HEK293T (cell line): ENCODE measurements at regions not wholly inside any gene's neighbourhood (a gene's known extent, or its start where the extent isn't known, plus 50 kb on each side); places are given as distances from the start of the nearest gene placed in this dataset.

Source experiments
- CTCF ChIA-PET: fragments of 350-600 bp; formaldehyde crosslinking; extraction: SDS; loops from one replicate; lab custom pipeline; 2021; ENCODE audit warnings: antibody characterized with exemption, inconsistent platforms; lab: Yijun Ruan, JAX
- POLR2A ChIA-PET: fragments of 350-600 bp; formaldehyde crosslinking; extraction: SDS; loops from one replicate; lab custom pipeline; 2020; ENCODE audit warnings: antibody characterized with exemption, inconsistent platforms; lab: Yijun Ruan, JAX
- DNase-seq: peaks from one replicate; pipeline ENCODE4 v3.0.0; 2012; ENCODE audit warnings: mixed read lengths; ENCODE audit errors: extremely low spot score
- ARNT ChIP-seq: fragments of 450-650 bp; IDR thresholded peaks from 2 replicates; pipeline ENCODE4 v1.6.1; 2017; ENCODE audit warnings: mild to moderate bottlenecking
- BHLHE40 ChIP-seq: fragments of 450-650 bp; IDR thresholded peaks from 2 replicates; pipeline ENCODE4 v1.6.1; 2016; ENCODE audit warnings: mild to moderate bottlenecking, moderate library complexity, borderline replicate concordance
- CTBP1 ChIP-seq: fragments of 450-650 bp; IDR thresholded peaks from 2 replicates; pipeline ENCODE4 v1.6.1; 2016; ENCODE audit warnings: borderline replicate concordance
- ELF4 ChIP-seq: fragments of 450-650 bp; IDR thresholded peaks from 2 replicates; pipeline ENCODE4 v1.6.1; 2017; ENCODE audit warnings: antibody characterized with exemption
- FOXA1 ChIP-seq: fragments of 450-650 bp; IDR thresholded peaks from 2 replicates; pipeline ENCODE4 v1.6.1; 2016; ENCODE audit warnings: mild to moderate bottlenecking
- FOXK2 ChIP-seq: fragments of 450-650 bp; IDR thresholded peaks from 2 replicates; pipeline ENCODE4 v1.6.1; 2016; ENCODE audit warnings: mild to moderate bottlenecking
- FOXM1 ChIP-seq: fragments of 450-650 bp; IDR thresholded peaks from 2 replicates; pipeline ENCODE4 v1.6.1; 2017; ENCODE audit warnings: mild to moderate bottlenecking, borderline replicate concordance
- HDGF ChIP-seq: fragments of 450-650 bp; IDR thresholded peaks from 2 replicates; pipeline ENCODE4 v1.6.1; 2017; ENCODE audit warnings: antibody characterized with exemption, borderline replicate concordance
- L3MBTL2 ChIP-seq: fragments of 450-650 bp; conservative IDR thresholded peaks from 2 replicates; pipeline ENCODE4 v1.6.1; 2016; ENCODE audit warnings: mild to moderate bottlenecking
- LEF1 ChIP-seq: fragments of 450-650 bp; IDR thresholded peaks from 2 replicates; pipeline ENCODE4 v1.6.1; 2017; ENCODE audit warnings: mild to moderate bottlenecking, borderline replicate concordance
- NFRKB ChIP-seq: fragments of 450-650 bp; IDR thresholded peaks from 2 replicates; pipeline ENCODE4 v1.6.1; 2016; ENCODE audit warnings: mild to moderate bottlenecking, moderate library complexity
- PKNOX1 ChIP-seq: fragments of 450-650 bp; IDR thresholded peaks from 2 replicates; pipeline ENCODE4 v1.6.1; 2016
- SP1 ChIP-seq: fragments of 450-650 bp; IDR thresholded peaks from 2 replicates; pipeline ENCODE4 v1.6.1; 2017
- SUZ12 ChIP-seq: fragments of 450-650 bp; IDR thresholded peaks from 2 replicates; pipeline ENCODE4 v1.6.1; 2016; ENCODE audit warnings: mild to moderate bottlenecking
- TARDBP ChIP-seq: fragments of 450-650 bp; IDR thresholded peaks from 2 replicates; pipeline ENCODE4 v1.6.1; 2016
- ZNF384 ChIP-seq: fragments of 450-650 bp; IDR thresholded peaks from 2 replicates; pipeline ENCODE4 v1.6.1; 2016

- CTCF ChIA-PET = no interaction called here
- no peak for DNase-seq
- POLR2A ChIA-PET = no interaction called here
- no peak for TF ChIP-seq SUZ12
- TF ChIP-seq L3MBTL2 = no peak
- no peak for TF ChIP-seq FOXM1
- TF ChIP-seq ELF4 = no peak
- TF ChIP-seq TARDBP = no peak
- TF ChIP-seq SP1 = no peak
- TF ChIP-seq CTBP1 = no peak
- TF ChIP-seq FOXA1 = no peak
- no peak for TF ChIP-seq HDGF
- TF ChIP-seq BHLHE40 = no peak
- TF ChIP-seq PKNOX1 = no peak
- no peak for TF ChIP-seq LEF1
Measured at GRCh38 chr10:44049301-44050015, 335.4 kb downstream of the CXCL12 start.

GRCh38 chr10:44047361-44047760 lies 337.5 kb downstream of the CXCL12 start:
- TF ChIP-seq HDGF = no peak
- no peak for TF ChIP-seq LEF1
- TF ChIP-seq PKNOX1 = peak; percentile 51; the same call in 1 of the 2 replicates
- ChIA-PET POLR2A (no interaction called here), CTCF (no interaction called here)
- DNase-seq = no peak

GRCh38 chr10:44046605-44047004 lies 338.3 kb downstream of the CXCL12 start:
- POLR2A ChIA-PET = no interaction called here
- CTCF ChIA-PET = no interaction called here
- DNase-seq = no peak
- TF ChIP-seq HDGF = no peak
- TF ChIP-seq NFRKB = no peak
- no peak for TF ChIP-seq CTBP1
- no peak for TF ChIP-seq PKNOX1
- no peak for TF ChIP-seq LEF1
- TF ChIP-seq ARNT = no peak
- no peak for TF ChIP-seq FOXM1
- no peak for TF ChIP-seq FOXA1
- TF ChIP-seq FOXK2 = no peak
- no peak for TF ChIP-seq BHLHE40
- TF ChIP-seq TARDBP = no peak
- TF ChIP-seq ELF4 = no peak
- TF ChIP-seq SP1 = no peak
- no peak for TF ChIP-seq L3MBTL2
- no peak for TF ChIP-seq ZNF384
- no peak for TF ChIP-seq SUZ12

GRCh38 chr10:44045020-44045419 lies 339.9 kb downstream of the CXCL12 start:
- no peak for TF ChIP-seq FOXK2
- TF ChIP-seq ARNT = no peak
- TF ChIP-seq SUZ12 = no peak
- TF ChIP-seq CTBP1 = no peak
- POLR2A ChIA-PET = no interaction called here

GRCh38 chr10:44044549-44044948 lies 340.3 kb downstream of the CXCL12 start:
- CTCF ChIA-PET = no interaction called here
- DNase-seq = no peak
- TF ChIP-seq TARDBP (no peak), HDGF (no peak), ELF4 (no peak), CTBP1 (no peak)
- POLR2A ChIA-PET = no interaction called here

More at GRCh38 chr10:44045020-44045419, 339.9 kb downstream of the CXCL12 start:
- CTCF ChIA-PET = no interaction called here
- DNase-seq = no peak

- CTCF ChIA-PET = no interaction called here
- no peak for TF ChIP-seq FOXM1
- DNase-seq = no peak
- POLR2A ChIA-PET = no interaction called here
Measured at GRCh38 chr10:44043646-44044375, 341.1 kb downstream of the CXCL12 start.
